Endothelial cell of umbilical vein (primary cell): ENCODE measurements at regions not wholly inside any gene's neighbourhood (a gene's known extent, or its start where the extent isn't known, plus 50 kb on each side); places are given as distances from the start of the nearest gene placed in this dataset.

Experiments used
- BruUV-seq: library from RNA; stranded (reverse); fragments of 400-500 nt; replicated peaks from 2 replicates; lab custom pipeline; 2021; lab: Mats Ljungman, UMichigan
- CTCF ChIA-PET: fragments of 300-600, 350-600 bp; sonication (Branson Sonifier 250); formaldehyde crosslinking; loops from one replicate; lab custom pipeline; 2021; ENCODE audit warnings: antibody characterized with exemption, inconsistent platforms; lab: Charles Lee
- POLR2A ChIA-PET: fragments of 300-600, 350-600 bp; sonication (Branson Sonifier 250); formaldehyde crosslinking; loops from one replicate; lab custom pipeline; 2021; ENCODE audit warnings: antibody characterized with exemption, inconsistent platforms; lab: Charles Lee
- DNase-seq: peaks from one replicate; pipeline ENCODE4 v3.0.0-alpha.2; 2011; ENCODE audit warnings: low read depth, low spot score
- FAIRE-seq: peaks from 2 replicates; lab custom pipeline; 2011; peaks lifted over from hg19 to GRCh38; lab: Jason Lieb, UNC
- H2AFZ ChIP-seq: 2 replicates; pipeline ENCODE4 v1.6.0; 2012; ENCODE audit warnings: low read depth, low read length, control low read depth, inconsistent platforms
- H3K27ac ChIP-seq: 2 replicates; pipeline ENCODE4 v1.5.1; 2011; ENCODE audit warnings: low read depth, mild to moderate bottlenecking, control low read depth, low read length, moderate library complexity; ENCODE audit not compliant: insufficient read depth
- H3K27me3 ChIP-seq, 2 experiments: 2 replicates each; pipeline versions ENCODE4 v1.6.0 to v1.6.1; 2011; ENCODE audit warnings: low read length in 2 of 2, mixed read lengths in 1 of 2; ENCODE audit not compliant: control insufficient read depth in 2 of 2, insufficient read depth in 2 of 2
- H3K36me3 ChIP-seq, 2 experiments: 2 replicates in 1 of 2; 3 replicates in 1 of 2; pipeline ENCODE4 v1.5.1; 2011; ENCODE audit warnings: low read length in 2 of 2, mild to moderate bottlenecking in 1 of 2, moderate library complexity in 1 of 2; ENCODE audit not compliant: control insufficient read depth in 2 of 2, insufficient read depth in 2 of 2; ENCODE audit errors: extremely low read depth in 1 of 2
- H3K4me1 ChIP-seq: 3 replicates; pipeline ENCODE4 v1.5.1; 2011; ENCODE audit warnings: mild to moderate bottlenecking, low read length; ENCODE audit not compliant: control insufficient read depth, insufficient read depth; ENCODE audit errors: extremely low read depth
- H3K4me2 ChIP-seq: 2 replicates; pipeline ENCODE4 v1.6.1; 2011; ENCODE audit warnings: low read length, control low read depth, mixed read lengths; ENCODE audit not compliant: insufficient read depth
- H3K4me3 ChIP-seq, 3 experiments: fragments of 200-600 bp in 1 of 3; sonication (generic), shearing (Covaris generic) in 1 of 3; replicated peaks in 1 of 3; 2 replicates each; pipeline ENCODE4 v1.5.1; 2011 to 2016; ENCODE audit warnings: control low read depth in 3 of 3, low read length in 3 of 3, mild to moderate bottlenecking in 2 of 3, inconsistent platforms in 1 of 3, low read depth in 1 of 3, moderate library complexity in 1 of 3; ENCODE audit not compliant: insufficient read depth in 1 of 3
- H3K79me2 ChIP-seq: 2 replicates; pipeline ENCODE4 v1.6.0; 2012; ENCODE audit warnings: low read length, inconsistent platforms; ENCODE audit not compliant: control insufficient read depth, insufficient read depth
- H3K9ac ChIP-seq: replicated peaks from 2 replicates; pipeline ENCODE3; 2011; ENCODE audit warnings: low read length, control low read depth; ENCODE audit not compliant: insufficient read depth; ENCODE audit errors: extremely low read depth
- H3K9me1 ChIP-seq: replicated peaks from 3 replicates; pipeline ENCODE4 v1.6.0; 2011; ENCODE audit warnings: mild to moderate bottlenecking, low read length; ENCODE audit not compliant: control insufficient read depth, insufficient read depth; ENCODE audit errors: extremely low read depth
- H3K9me3 ChIP-seq: replicated peaks from 2 replicates; pipeline ENCODE4 v1.5.1; 2012; ENCODE audit warnings: low read length, inconsistent platforms; ENCODE audit not compliant: control insufficient read depth, insufficient read depth
- H4K20me1 ChIP-seq: replicated peaks from 2 replicates; pipeline ENCODE3; 2011; ENCODE audit warnings: mild to moderate bottlenecking, low read length; ENCODE audit not compliant: control insufficient read depth, insufficient read depth; ENCODE audit errors: extremely low read depth
- EZH2 ChIP-seq: IDR thresholded peaks from 2 replicates; pipeline ENCODE4 v1.6.1; 2012; ENCODE audit warnings: borderline replicate concordance, low read depth, mild to moderate bottlenecking, moderate library complexity, low read length, inconsistent platforms; ENCODE audit not compliant: severe bottlenecking
- FOS ChIP-seq: IDR thresholded peaks from 2 replicates; pipeline ENCODE4 v1.6.1; 2011; ENCODE audit warnings: mild to moderate bottlenecking, low read length, moderate library complexity, borderline replicate concordance; ENCODE audit not compliant: insufficient read depth
- GATA2 ChIP-seq: IDR thresholded peaks from 2 replicates; pipeline ENCODE4 v1.7.0; 2011; ENCODE audit warnings: low read depth, mild to moderate bottlenecking, moderate library complexity, mixed read lengths, low read length; ENCODE audit not compliant: insufficient read length, insufficient read depth
- JUN ChIP-seq: IDR thresholded peaks from 2 replicates; pipeline ENCODE4 v1.6.1; 2011; ENCODE audit warnings: borderline replicate concordance, low read depth; ENCODE audit not compliant: insufficient read length, insufficient read depth
- MYC ChIP-seq: IDR thresholded peaks from one replicate; pipeline ENCODE4 v1.6.1; 2011; ENCODE audit warnings: mild to moderate bottlenecking, low read depth, low read length
- POLR2A ChIP-seq: IDR thresholded peaks from 2 replicates; pipeline ENCODE4 v1.6.1; 2012; ENCODE audit warnings: low read depth, mild to moderate bottlenecking, control low read depth, low read length
- POLR2AphosphoS5 ChIP-seq: IDR thresholded peaks from 2 replicates; pipeline ENCODE4 v1.6.1; 2012; ENCODE audit warnings: low read depth, mild to moderate bottlenecking, control low read depth, low read length, moderate library complexity; ENCODE audit not compliant: insufficient read depth
- dilution Hi-C: fragments of 300-500 bp; cut with MboI; formaldehyde crosslinking; loops from one replicate; pipeline ENCODE4 v1.15.0; 2019; ENCODE audit warnings: low sequenced_read_pairs; ENCODE audit not compliant: extremely low pct_ligation_motif_present
- intact Hi-C: fragments of 100-400 bp; cut with micrococcal nuclease; formaldehyde crosslinking; loops from one replicate; pipeline ENCODE4 v1.10.0; 2022
- TF ChIP-seq, protein P1 (sequence below), 2 donors: IDR thresholded peaks; 1 replicate in 1 of 2; 2 replicates in 1 of 2; pipeline ENCODE4 v1.5.1; 2011; ENCODE audit warnings: low read length in 2 of 2, mild to moderate bottlenecking in 2 of 2, moderate library complexity in 2 of 2, control low read depth in 1 of 2, inconsistent platforms in 1 of 2, low read depth in 1 of 2; ENCODE audit not compliant: insufficient read depth in 1 of 2; ENCODE audit errors: extremely low read depth in 1 of 2
- TF ChIP-seq, protein P2 (sequence below): IDR thresholded peaks from 2 replicates; pipeline ENCODE4 v1.6.1; 2011; ENCODE audit not compliant: insufficient read depth, insufficient read length

DNA sequence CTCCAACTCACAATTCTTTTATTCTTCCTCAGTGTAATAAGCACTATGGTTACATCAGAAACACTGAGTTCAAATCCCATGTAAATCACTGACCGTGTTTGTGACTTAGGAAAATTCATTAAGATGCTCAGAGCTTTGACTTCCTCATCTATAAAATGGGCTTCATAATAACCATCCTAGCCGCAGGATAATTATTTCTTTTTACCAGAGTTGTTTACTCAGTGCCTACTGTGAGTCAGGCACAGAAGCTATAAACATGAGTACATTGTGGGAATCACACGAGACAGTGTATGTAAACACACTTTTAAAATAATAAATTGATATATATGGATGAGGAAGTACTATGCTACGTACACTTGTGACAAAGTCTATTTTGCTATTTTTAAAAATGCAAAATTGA lies 296.3 kb upstream of the TENM3 start:
- H3K9me1 ChIP-seq, result no peaks in the 10 kb centered on the region
- no peak for FAIRE-seq
- H3K9ac ChIP-seq, result no peak overlapping the region
- no peak overlapping the region for H3K27ac ChIP-seq
- H3K27me3 ChIP-seq, result no peaks in the 10 kb centered on the region
- no TSS peak for BruUV-seq
- no peak overlapping the region for H3K4me3 ChIP-seq
- dilution Hi-C loops (no loop called here), intact Hi-C loops (no loop called here)
- H3K9me3 ChIP-seq, result no peaks in the 10 kb centered on the region
- no peak for TF ChIP-seq POLR2AphosphoS5
- TF ChIP-seq EZH2, result no peak
- TF ChIP-seq FOS, result no peak
- TF ChIP-seq, protein P1, sequence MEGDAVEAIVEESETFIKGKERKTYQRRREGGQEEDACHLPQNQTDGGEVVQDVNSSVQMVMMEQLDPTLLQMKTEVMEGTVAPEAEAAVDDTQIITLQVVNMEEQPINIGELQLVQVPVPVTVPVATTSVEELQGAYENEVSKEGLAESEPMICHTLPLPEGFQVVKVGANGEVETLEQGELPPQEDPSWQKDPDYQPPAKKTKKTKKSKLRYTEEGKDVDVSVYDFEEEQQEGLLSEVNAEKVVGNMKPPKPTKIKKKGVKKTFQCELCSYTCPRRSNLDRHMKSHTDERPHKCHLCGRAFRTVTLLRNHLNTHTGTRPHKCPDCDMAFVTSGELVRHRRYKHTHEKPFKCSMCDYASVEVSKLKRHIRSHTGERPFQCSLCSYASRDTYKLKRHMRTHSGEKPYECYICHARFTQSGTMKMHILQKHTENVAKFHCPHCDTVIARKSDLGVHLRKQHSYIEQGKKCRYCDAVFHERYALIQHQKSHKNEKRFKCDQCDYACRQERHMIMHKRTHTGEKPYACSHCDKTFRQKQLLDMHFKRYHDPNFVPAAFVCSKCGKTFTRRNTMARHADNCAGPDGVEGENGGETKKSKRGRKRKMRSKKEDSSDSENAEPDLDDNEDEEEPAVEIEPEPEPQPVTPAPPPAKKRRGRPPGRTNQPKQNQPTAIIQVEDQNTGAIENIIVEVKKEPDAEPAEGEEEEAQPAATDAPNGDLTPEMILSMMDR (IDR thresholded peaks at IDR 0.05; ENCODE audit: extremely low read depth in 1 of 2, insufficient read depth in 1 of 2, low read depth in 1 of 2, low read length in 2 of 2), result no peak
- TF ChIP-seq POLR2A, result no peak
- no peak overlapping the region for H3K4me2 ChIP-seq
- ChIA-PET POLR2A (no interaction called here), CTCF (no interaction called here)
- no peak for DNase-seq
- H3K4me1 ChIP-seq, result no peaks in the 10 kb centered on the region
- no peaks in the 10 kb centered on the region for H3K79me2 ChIP-seq
- no peak overlapping the region for H2AFZ ChIP-seq
- no peaks in the 10 kb centered on the region for H3K36me3 ChIP-seq
- no peaks in the 10 kb centered on the region for H4K20me1 ChIP-seq

DNA sequence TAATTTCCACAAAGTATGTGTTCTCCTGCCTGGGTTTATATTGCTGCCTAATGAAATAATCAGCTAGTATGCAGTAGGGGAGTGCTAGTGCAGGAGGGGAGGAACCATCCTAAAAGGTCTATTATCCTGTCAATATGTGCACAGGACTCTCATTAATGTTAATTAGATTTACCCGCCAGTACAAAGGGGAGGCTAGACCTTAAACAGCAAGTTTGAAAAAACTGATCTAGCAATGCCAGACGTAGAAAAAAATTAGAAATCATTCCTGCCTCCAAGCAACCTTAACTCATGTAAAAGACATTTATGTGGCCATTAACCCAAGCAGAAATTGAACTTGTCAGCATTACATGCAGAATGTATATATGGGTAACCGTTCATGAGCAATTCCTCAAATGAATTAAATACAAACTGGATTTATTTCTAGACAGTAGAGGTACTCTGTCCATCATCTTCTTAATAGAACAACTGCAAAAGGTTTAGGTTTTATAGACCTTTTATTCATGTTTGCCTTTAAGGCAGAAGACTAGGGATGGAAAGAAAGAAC lies 294.3 kb upstream of the TENM3 start:
- H3K36me3 ChIP-seq, result no peaks in the 10 kb centered on the region
- H3K4me2 ChIP-seq, result no peak overlapping the region
- no peaks in the 10 kb centered on the region for H3K27me3 ChIP-seq
- no TSS peak for BruUV-seq
- FAIRE-seq (no peak), DNase-seq (no peak)
- TF ChIP-seq FOS (no peak), POLR2AphosphoS5 (no peak), EZH2 (no peak), POLR2A (no peak), JUN (no peak), GATA2 (no peak), MYC (no peak)
- TF ChIP-seq, protein P2, sequence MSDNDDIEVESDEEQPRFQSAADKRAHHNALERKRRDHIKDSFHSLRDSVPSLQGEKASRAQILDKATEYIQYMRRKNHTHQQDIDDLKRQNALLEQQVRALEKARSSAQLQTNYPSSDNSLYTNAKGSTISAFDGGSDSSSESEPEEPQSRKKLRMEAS, result no peak
- TF ChIP-seq, protein P1 (IDR thresholded peaks at IDR 0.05; ENCODE audit: extremely low read depth in 1 of 2, insufficient read depth in 1 of 2, low read depth in 1 of 2, low read length in 2 of 2), result no peak
- H3K9me1 ChIP-seq, result no peaks in the 10 kb centered on the region
- no peak overlapping the region for H2AFZ ChIP-seq
- dilution Hi-C loops (no loop called here), intact Hi-C loops (no loop called here)
- H3K4me1 ChIP-seq, result peaks cover 5% of the 10 kb centered on the region
- H3K4me3 ChIP-seq, result no peak overlapping the region
- H4K20me1 ChIP-seq, result no peaks in the 10 kb centered on the region
- POLR2A ChIA-PET, result no interaction called here
- no peak overlapping the region for H3K27ac ChIP-seq
- H3K79me2 ChIP-seq, result no peaks in the 10 kb centered on the region
- no peaks in the 10 kb centered on the region for H3K9me3 ChIP-seq
- H3K9ac ChIP-seq, result no peak overlapping the region
- CTCF ChIA-PET, result no interaction called here
